ENCODE measurements at regions not wholly inside any gene's neighbourhood (a gene's known extent, or its start where the extent isn't known, plus 50 kb on each side); places are given as distances from the start of the nearest gene placed in this dataset.

DNA sequence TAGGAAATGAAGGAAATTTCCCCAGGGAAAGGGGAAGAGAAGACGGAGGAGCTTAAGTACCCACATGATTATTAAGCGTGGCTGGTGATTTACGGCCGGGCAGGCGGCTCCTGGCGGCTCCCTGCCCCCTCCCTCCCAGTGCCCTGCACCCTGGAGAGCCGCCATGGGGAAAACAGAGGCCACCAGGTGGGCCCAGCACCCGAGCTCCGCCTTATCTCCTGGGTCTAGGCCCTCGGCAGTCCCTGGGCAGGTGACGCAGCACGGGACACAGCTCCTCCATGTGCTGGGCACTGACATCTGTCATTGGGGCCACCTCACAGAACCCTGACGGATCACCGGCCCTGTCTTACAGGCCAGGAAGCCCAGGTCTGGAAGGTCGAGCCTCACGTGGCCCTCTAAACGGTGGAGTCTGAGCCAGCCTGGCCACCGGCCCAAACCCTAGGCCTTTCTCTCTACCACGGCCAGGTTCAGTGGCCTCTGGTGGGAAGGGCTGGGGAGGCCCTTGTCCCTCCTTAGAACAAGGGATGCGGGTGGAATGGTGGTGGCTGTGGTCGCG, 60.2 kb upstream of the PPARA start:
- Histone ChIP-seq H3K36me3 (peaks cover 78% of the 10 kb centered on the region), H3K9me3 (no peaks in the 10 kb centered on the region), H3K4me1 (peaks cover 100% of the 10 kb centered on the region), H3K4me3 (peak overlapping the region; percentile 37), H3K27me3 (ENCODE audit: low read depth) (no peaks in the 10 kb centered on the region), H3K27ac (peak overlapping the region; percentile 98)
- ATAC-seq (no peak), DNase-seq (peak; percentile 47)
- TF ChIP-seq, protein P1, sequence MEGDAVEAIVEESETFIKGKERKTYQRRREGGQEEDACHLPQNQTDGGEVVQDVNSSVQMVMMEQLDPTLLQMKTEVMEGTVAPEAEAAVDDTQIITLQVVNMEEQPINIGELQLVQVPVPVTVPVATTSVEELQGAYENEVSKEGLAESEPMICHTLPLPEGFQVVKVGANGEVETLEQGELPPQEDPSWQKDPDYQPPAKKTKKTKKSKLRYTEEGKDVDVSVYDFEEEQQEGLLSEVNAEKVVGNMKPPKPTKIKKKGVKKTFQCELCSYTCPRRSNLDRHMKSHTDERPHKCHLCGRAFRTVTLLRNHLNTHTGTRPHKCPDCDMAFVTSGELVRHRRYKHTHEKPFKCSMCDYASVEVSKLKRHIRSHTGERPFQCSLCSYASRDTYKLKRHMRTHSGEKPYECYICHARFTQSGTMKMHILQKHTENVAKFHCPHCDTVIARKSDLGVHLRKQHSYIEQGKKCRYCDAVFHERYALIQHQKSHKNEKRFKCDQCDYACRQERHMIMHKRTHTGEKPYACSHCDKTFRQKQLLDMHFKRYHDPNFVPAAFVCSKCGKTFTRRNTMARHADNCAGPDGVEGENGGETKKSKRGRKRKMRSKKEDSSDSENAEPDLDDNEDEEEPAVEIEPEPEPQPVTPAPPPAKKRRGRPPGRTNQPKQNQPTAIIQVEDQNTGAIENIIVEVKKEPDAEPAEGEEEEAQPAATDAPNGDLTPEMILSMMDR (IDR thresholded peaks at IDR 0.05): no peak
- intact Hi-C loops (cut with DNase I): no loop called here

DNA sequence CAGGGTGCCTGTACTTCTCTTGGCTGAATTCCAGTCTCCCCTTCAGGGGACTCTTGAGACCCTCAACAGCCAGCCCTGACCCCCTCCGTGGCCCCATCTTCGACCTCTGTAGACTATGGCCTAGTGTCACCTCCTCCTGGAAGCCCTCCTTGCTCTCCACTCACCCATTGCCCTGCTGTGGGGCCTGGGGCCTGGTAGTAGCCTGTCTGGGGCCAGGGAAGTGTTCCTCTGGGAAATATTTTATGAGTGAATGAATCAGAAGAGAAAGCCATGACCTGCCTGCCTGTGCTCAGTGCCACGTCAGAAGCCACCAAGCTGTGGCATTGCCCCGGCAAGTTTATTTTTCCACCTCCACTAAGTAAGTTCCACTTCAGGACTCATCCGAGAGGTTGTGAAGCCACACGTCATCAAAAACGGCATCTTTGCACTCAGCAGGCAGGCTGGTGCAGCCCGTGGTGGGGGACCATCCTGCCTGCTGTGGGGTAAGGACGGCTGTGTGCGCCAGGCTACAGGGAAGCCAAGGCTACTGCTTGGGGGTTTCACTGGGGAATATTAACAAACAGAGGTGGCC, 59.6 kb upstream of the PPARA start:
- peaks cover 96% of the 10 kb centered on the region for H3K4me1 ChIP-seq
- TF ChIP-seq, protein P1 (IDR thresholded peaks at IDR 0.05): no peak
- no peak overlapping the region for H3K4me3 ChIP-seq
- peaks cover 78% of the 10 kb centered on the region for H3K36me3 ChIP-seq
- H3K9me3 ChIP-seq: no peaks in the 10 kb centered on the region
- intact Hi-C loops (cut with DNase I): no loop called here
- no peaks in the 10 kb centered on the region for H3K27me3 ChIP-seq (ENCODE audit: low read depth)
- H3K27ac ChIP-seq: peak overlapping the region; percentile 98
- ATAC-seq (no peak), DNase-seq (peak; percentile 19)

DNA sequence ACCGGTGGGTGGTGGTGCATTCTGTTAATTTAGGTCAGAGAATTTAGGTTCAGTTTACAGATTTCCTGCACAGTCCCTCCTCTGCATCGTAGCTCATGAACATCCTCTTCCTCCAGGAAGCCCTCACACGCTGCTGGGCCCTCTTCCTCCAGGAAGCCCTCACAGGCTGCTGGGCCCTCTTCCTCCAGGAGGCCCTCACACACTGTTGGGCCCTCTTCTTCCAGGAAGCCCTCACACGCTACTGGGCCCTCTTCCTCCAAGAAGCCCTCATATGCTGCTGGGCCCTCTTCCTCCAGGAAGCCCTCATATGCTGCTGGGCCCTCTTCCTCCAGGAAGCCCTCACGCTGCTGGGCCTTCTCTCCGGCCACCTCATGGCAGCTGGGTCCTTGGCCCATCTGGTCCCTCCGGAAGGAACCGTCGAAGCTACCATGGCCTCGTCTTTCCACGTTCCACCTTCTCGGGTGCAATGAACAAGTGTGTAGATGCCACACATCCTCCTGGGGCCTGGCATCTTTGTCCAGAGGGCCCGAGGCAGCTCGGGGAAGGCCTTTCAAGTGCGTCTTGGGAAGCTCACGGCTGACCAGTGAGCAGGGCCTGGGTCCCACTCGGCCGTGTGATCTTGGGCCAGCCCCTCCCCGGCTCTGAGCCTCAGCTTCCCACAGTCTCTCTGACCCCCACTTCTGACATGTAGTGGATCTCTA, 58.9 kb upstream of the PPARA start:
- TF ChIP-seq, protein P1 (IDR thresholded peaks at IDR 0.05): no peak
- Histone ChIP-seq H3K27ac (peak overlapping the region; percentile 98), H3K9me3 (no peaks in the 10 kb centered on the region), H3K27me3 (ENCODE audit: low read depth) (no peaks in the 10 kb centered on the region), H3K36me3 (peaks cover 73% of the 10 kb centered on the region), H3K4me3 (no peak overlapping the region), H3K4me1 (peaks cover 96% of the 10 kb centered on the region)
- ATAC-seq: no peak
- intact Hi-C loops (cut with DNase I): no loop called here
- peak; percentile 26 for DNase-seq

DNA sequence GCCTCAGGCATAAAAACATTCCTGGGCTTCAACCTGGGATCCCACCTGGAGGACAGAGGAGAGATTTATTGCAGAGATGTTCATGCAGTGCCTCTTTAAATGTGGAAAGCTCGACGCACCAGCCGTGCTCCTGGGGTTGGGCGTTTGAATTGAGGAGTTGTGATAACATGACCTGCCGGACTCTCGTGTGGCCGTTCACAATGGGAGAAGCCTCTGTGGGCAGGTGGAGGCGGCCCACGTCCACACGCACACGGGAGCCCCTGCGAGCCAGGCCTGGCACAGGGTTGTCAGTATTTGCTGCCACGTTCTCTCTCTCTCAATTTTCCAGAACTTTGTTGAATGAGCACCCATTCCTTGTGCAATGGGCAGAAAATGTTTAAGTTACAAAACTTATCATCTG, 58.3 kb upstream of the PPARA start:
- no peaks in the 10 kb centered on the region for H3K9me3 ChIP-seq
- no peak overlapping the region for H3K4me3 ChIP-seq
- ATAC-seq (no peak), DNase-seq (peak; percentile 25)
- peak overlapping the region; percentile 98 for H3K27ac ChIP-seq
- H3K4me1 ChIP-seq: peaks cover 94% of the 10 kb centered on the region
- peaks cover 67% of the 10 kb centered on the region for H3K36me3 ChIP-seq
- H3K27me3 ChIP-seq (ENCODE audit: low read depth): no peaks in the 10 kb centered on the region
- intact Hi-C loops (cut with DNase I): no loop called here
- TF ChIP-seq, protein P1 (IDR thresholded peaks at IDR 0.05): no peak

DNA sequence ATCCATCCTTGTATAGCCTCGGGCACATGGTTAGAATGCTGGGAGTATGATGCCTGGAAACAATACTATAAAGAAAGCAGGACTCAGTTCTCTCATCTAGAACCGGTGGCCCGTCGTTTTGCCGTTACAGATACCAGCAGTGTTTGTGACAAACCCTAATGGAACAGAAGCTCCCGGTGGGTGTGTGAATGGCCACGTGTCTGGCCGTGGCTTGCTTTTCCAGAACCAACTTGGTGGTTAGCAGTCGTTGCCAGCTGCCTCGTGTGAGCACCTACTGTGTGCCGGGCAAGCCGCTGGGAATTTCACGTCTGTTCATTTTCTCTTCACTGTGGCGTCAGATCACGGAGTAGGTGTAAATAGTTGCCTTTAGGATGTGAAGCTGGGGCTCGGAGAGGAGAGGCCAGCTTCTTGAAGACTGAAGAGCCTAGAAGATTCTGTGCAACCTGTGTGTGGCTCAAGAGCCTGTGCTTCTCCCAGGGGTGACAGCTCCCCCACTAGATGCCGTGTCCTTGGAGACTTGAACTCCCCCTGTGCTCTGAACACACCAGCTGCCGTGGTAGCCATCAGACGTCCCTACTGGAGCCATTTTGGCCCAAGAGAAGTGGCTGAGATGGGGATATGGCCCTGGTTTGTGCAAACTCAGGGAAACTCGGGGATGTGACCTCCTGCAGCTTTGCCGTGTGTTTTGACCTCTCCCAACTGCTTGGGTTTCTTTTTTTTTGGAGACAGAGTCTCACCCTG, 57.5 kb upstream of the PPARA start:
- ATAC-seq (no peak), DNase-seq (no peak)
- Histone ChIP-seq H3K4me3 (no peak overlapping the region), H3K27ac (peak overlapping the region; percentile 98), H3K27me3 (ENCODE audit: low read depth) (no peaks in the 10 kb centered on the region), H3K4me1 (peaks cover 85% of the 10 kb centered on the region), H3K36me3 (peaks cover 63% of the 10 kb centered on the region), H3K9me3 (no peaks in the 10 kb centered on the region)
- TF ChIP-seq, protein P1 (IDR thresholded peaks at IDR 0.05): no peak
- intact Hi-C loops (cut with DNase I): no loop called here
